Endothelial cell of umbilical vein (primary cell): ENCODE measurements at regions not wholly inside any gene's neighbourhood (a gene's known extent, or its start where the extent isn't known, plus 50 kb on each side); places are given as distances from the start of the nearest gene placed in this dataset.

ENCODE experiments used
- BruUV-seq: library from RNA; stranded (reverse); fragments of 400-500 nt; replicated peaks from 2 replicates; lab custom pipeline; 2021; lab: Mats Ljungman, UMichigan
- CTCF ChIA-PET: fragments of 300-600, 350-600 bp; sonication (Branson Sonifier 250); formaldehyde crosslinking; loops from one replicate; lab custom pipeline; 2021; ENCODE audit warnings: antibody characterized with exemption, inconsistent platforms; lab: Charles Lee
- POLR2A ChIA-PET: fragments of 300-600, 350-600 bp; sonication (Branson Sonifier 250); formaldehyde crosslinking; loops from one replicate; lab custom pipeline; 2021; ENCODE audit warnings: antibody characterized with exemption, inconsistent platforms; lab: Charles Lee
- DNase-seq: peaks from one replicate; pipeline ENCODE4 v3.0.0-alpha.2; 2011; ENCODE audit warnings: low read depth, low spot score
- FAIRE-seq: peaks from 2 replicates; lab custom pipeline; 2011; peaks lifted over from hg19 to GRCh38; lab: Jason Lieb, UNC
- H2AFZ ChIP-seq: 2 replicates; pipeline ENCODE4 v1.6.0; 2012; ENCODE audit warnings: low read depth, low read length, control low read depth, inconsistent platforms
- H3K27ac ChIP-seq: 2 replicates; pipeline ENCODE4 v1.5.1; 2011; ENCODE audit warnings: low read depth, mild to moderate bottlenecking, control low read depth, low read length, moderate library complexity; ENCODE audit not compliant: insufficient read depth
- H3K27me3 ChIP-seq, 2 experiments: 2 replicates each; pipeline versions ENCODE4 v1.6.0 to v1.6.1; 2011; ENCODE audit warnings: low read length in 2 of 2, mixed read lengths in 1 of 2; ENCODE audit not compliant: control insufficient read depth in 2 of 2, insufficient read depth in 2 of 2
- H3K36me3 ChIP-seq, 2 experiments: 2 replicates in 1 of 2; 3 replicates in 1 of 2; pipeline ENCODE4 v1.5.1; 2011; ENCODE audit warnings: low read length in 2 of 2, mild to moderate bottlenecking in 1 of 2, moderate library complexity in 1 of 2; ENCODE audit not compliant: control insufficient read depth in 2 of 2, insufficient read depth in 2 of 2; ENCODE audit errors: extremely low read depth in 1 of 2
- H3K4me1 ChIP-seq: 3 replicates; pipeline ENCODE4 v1.5.1; 2011; ENCODE audit warnings: mild to moderate bottlenecking, low read length; ENCODE audit not compliant: control insufficient read depth, insufficient read depth; ENCODE audit errors: extremely low read depth
- H3K4me2 ChIP-seq: 2 replicates; pipeline ENCODE4 v1.6.1; 2011; ENCODE audit warnings: low read length, control low read depth, mixed read lengths; ENCODE audit not compliant: insufficient read depth
- H3K4me3 ChIP-seq, 3 experiments: fragments of 200-600 bp in 1 of 3; sonication (generic), shearing (Covaris generic) in 1 of 3; replicated peaks in 1 of 3; 2 replicates each; pipeline ENCODE4 v1.5.1; 2011 to 2016; ENCODE audit warnings: control low read depth in 3 of 3, low read length in 3 of 3, mild to moderate bottlenecking in 2 of 3, inconsistent platforms in 1 of 3, low read depth in 1 of 3, moderate library complexity in 1 of 3; ENCODE audit not compliant: insufficient read depth in 1 of 3
- H3K79me2 ChIP-seq: 2 replicates; pipeline ENCODE4 v1.6.0; 2012; ENCODE audit warnings: low read length, inconsistent platforms; ENCODE audit not compliant: control insufficient read depth, insufficient read depth
- H3K9ac ChIP-seq: replicated peaks from 2 replicates; pipeline ENCODE3; 2011; ENCODE audit warnings: low read length, control low read depth; ENCODE audit not compliant: insufficient read depth; ENCODE audit errors: extremely low read depth
- H3K9me1 ChIP-seq: replicated peaks from 3 replicates; pipeline ENCODE4 v1.6.0; 2011; ENCODE audit warnings: mild to moderate bottlenecking, low read length; ENCODE audit not compliant: control insufficient read depth, insufficient read depth; ENCODE audit errors: extremely low read depth
- H3K9me3 ChIP-seq: replicated peaks from 2 replicates; pipeline ENCODE4 v1.5.1; 2012; ENCODE audit warnings: low read length, inconsistent platforms; ENCODE audit not compliant: control insufficient read depth, insufficient read depth
- H4K20me1 ChIP-seq: replicated peaks from 2 replicates; pipeline ENCODE3; 2011; ENCODE audit warnings: mild to moderate bottlenecking, low read length; ENCODE audit not compliant: control insufficient read depth, insufficient read depth; ENCODE audit errors: extremely low read depth
- CTCF ChIP-seq, 2 donors: IDR thresholded peaks; 1 replicate in 1 of 2; 2 replicates in 1 of 2; pipeline ENCODE4 v1.5.1; 2011; ENCODE audit warnings: low read length in 2 of 2, mild to moderate bottlenecking in 2 of 2, moderate library complexity in 2 of 2, control low read depth in 1 of 2, inconsistent platforms in 1 of 2, low read depth in 1 of 2; ENCODE audit not compliant: insufficient read depth in 1 of 2; ENCODE audit errors: extremely low read depth in 1 of 2
- EZH2 ChIP-seq: IDR thresholded peaks from 2 replicates; pipeline ENCODE4 v1.6.1; 2012; ENCODE audit warnings: borderline replicate concordance, low read depth, mild to moderate bottlenecking, moderate library complexity, low read length, inconsistent platforms; ENCODE audit not compliant: severe bottlenecking
- FOS ChIP-seq: IDR thresholded peaks from 2 replicates; pipeline ENCODE4 v1.6.1; 2011; ENCODE audit warnings: mild to moderate bottlenecking, low read length, moderate library complexity, borderline replicate concordance; ENCODE audit not compliant: insufficient read depth
- GATA2 ChIP-seq: IDR thresholded peaks from 2 replicates; pipeline ENCODE4 v1.7.0; 2011; ENCODE audit warnings: low read depth, mild to moderate bottlenecking, moderate library complexity, mixed read lengths, low read length; ENCODE audit not compliant: insufficient read length, insufficient read depth
- JUN ChIP-seq: IDR thresholded peaks from 2 replicates; pipeline ENCODE4 v1.6.1; 2011; ENCODE audit warnings: borderline replicate concordance, low read depth; ENCODE audit not compliant: insufficient read length, insufficient read depth
- POLR2A ChIP-seq: IDR thresholded peaks from 2 replicates; pipeline ENCODE4 v1.6.1; 2012; ENCODE audit warnings: low read depth, mild to moderate bottlenecking, control low read depth, low read length
- POLR2AphosphoS5 ChIP-seq: IDR thresholded peaks from 2 replicates; pipeline ENCODE4 v1.6.1; 2012; ENCODE audit warnings: low read depth, mild to moderate bottlenecking, control low read depth, low read length, moderate library complexity; ENCODE audit not compliant: insufficient read depth
- dilution Hi-C: fragments of 300-500 bp; cut with MboI; formaldehyde crosslinking; loops from one replicate; pipeline ENCODE4 v1.15.0; 2019; ENCODE audit warnings: low sequenced_read_pairs; ENCODE audit not compliant: extremely low pct_ligation_motif_present
- intact Hi-C: fragments of 100-400 bp; cut with micrococcal nuclease; formaldehyde crosslinking; loops from one replicate; pipeline ENCODE4 v1.10.0; 2022

DNA sequence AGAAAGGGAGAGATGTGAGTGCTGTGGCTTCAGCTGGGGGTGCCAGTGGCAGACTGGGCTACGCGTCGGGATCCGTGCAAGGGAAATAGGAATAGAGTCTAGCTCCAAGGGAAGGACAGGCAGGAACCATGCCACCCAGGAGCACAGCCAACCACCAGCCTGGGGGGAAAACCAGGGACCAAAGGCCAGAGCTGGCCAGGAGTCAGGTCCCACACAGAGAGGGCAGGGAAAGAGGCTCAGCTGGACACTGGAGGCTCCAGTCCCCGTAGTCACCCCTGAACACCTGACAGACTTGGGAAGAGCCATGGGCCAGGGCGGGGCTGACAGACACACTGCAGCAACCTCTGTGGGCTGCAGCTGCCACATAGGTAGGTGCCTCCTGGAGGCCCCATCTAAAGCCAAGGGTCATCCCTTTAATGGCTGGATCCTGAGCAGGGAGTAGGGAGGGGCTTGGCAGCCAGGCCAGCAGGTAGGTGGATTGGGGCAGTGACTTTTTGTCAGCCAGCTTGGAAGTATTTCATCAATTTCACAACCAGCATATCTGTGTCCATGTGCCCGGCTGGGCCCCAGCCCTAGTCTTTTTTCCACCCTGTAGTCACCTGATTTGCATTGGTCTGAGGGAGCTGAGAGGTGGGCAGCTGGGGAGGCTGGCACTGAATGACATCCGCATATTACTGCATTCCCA, 163.2 kb downstream of the SH2D4B start:
- BruUV-seq: no TSS peak
- Histone ChIP-seq H3K27me3 (no peaks in the 10 kb centered on the region), H3K27ac (no peak overlapping the region), H3K4me3 (no peak overlapping the region), H4K20me1 (no peaks in the 10 kb centered on the region), H3K4me1 (no peaks in the 10 kb centered on the region), H3K9me1 (no peaks in the 10 kb centered on the region), H3K9ac (no peak overlapping the region), H2AFZ (no peak overlapping the region), H3K79me2 (no peaks in the 10 kb centered on the region), H3K9me3 (no peaks in the 10 kb centered on the region), H3K4me2 (no peak overlapping the region), H3K36me3 (no peaks in the 10 kb centered on the region)
- TF ChIP-seq CTCF (IDR thresholded peaks at IDR 0.05; ENCODE audit: extremely low read depth in 1 of 2, insufficient read depth in 1 of 2, low read depth in 1 of 2, low read length in 2 of 2): no peak
- no peak for TF ChIP-seq GATA2
- TF ChIP-seq POLR2AphosphoS5: no peak
- TF ChIP-seq POLR2A: no peak
- no peak for TF ChIP-seq FOS
- no peak for TF ChIP-seq JUN
- TF ChIP-seq EZH2: no peak
- FAIRE-seq (no peak), DNase-seq (no peak)
- CTCF ChIA-PET: interaction anchor here (1.1 to 4.2 kb wide), 14 partner anchors 9 to 479 kb away, joined by 3 to 58 read pairs (median 6); no protein-coding TSS in a partner anchor
- intact Hi-C loops: no loop called here
- POLR2A ChIA-PET: no interaction called here
- dilution Hi-C loops: no loop called here
